H9 (cell line): ENCODE measurements at regions not wholly inside any gene's neighbourhood (a gene's known extent, or its start where the extent isn't known, plus 50 kb on each side); places are given as distances from the start of the nearest gene placed in this dataset.

Experiments used
- DNase-seq: peaks from one replicate; pipeline ENCODE4 v3.0.0-alpha.2; 2017
- H2AFZ ChIP-seq: one replicate; pipeline ENCODE4 v1.6.1; 2013; ENCODE audit warnings: mild to moderate bottlenecking, low read length, control low read depth, moderate library complexity
- H2AK5ac ChIP-seq: 2 replicates; pipeline ENCODE4 v1.6.1; 2013; ENCODE audit warnings: low read length, control low read depth, mixed read lengths; ENCODE audit not compliant: insufficient read length
- H2BK120ac ChIP-seq: one replicate; pipeline ENCODE4 v1.6.1; 2013; ENCODE audit warnings: low read depth, mild to moderate bottlenecking, low read length, control low read depth, inconsistent platforms; ENCODE audit not compliant: poor library complexity, severe bottlenecking
- H2BK12ac ChIP-seq: 2 replicates; pipeline ENCODE4 v1.6.1; 2013; ENCODE audit warnings: low read length, control low read depth, mixed read lengths, low read depth; ENCODE audit not compliant: insufficient read length
- H2BK15ac ChIP-seq: 2 replicates; pipeline ENCODE4 v1.6.1; 2013; ENCODE audit warnings: low read depth, low read length, control low read depth
- H2BK20ac ChIP-seq: one replicate; pipeline ENCODE4 v1.6.1; 2013; ENCODE audit warnings: low read depth, mild to moderate bottlenecking, low read length, control low read depth, inconsistent platforms; ENCODE audit not compliant: poor library complexity, severe bottlenecking
- H2BK5ac ChIP-seq: 2 replicates; pipeline ENCODE4 v1.6.1; 2013; ENCODE audit warnings: low read length, control low read depth, mixed read lengths; ENCODE audit not compliant: insufficient read length
- H3K14ac ChIP-seq: 2 replicates; pipeline ENCODE4 v1.6.1; 2013; ENCODE audit warnings: low read length, control low read depth; ENCODE audit not compliant: insufficient read depth
- H3K18ac ChIP-seq: 2 replicates; pipeline ENCODE4 v1.6.1; 2013; ENCODE audit warnings: low read depth, mild to moderate bottlenecking, mixed read lengths, low read length, control low read depth; ENCODE audit not compliant: insufficient read length
- H3K23ac ChIP-seq: 2 replicates; pipeline ENCODE4 v1.6.1; 2013; ENCODE audit warnings: low read length, control low read depth, mixed read lengths, low read depth; ENCODE audit not compliant: insufficient read length
- H3K23me2 ChIP-seq: 2 replicates; pipeline ENCODE4 v1.6.1; 2013; ENCODE audit warnings: low read depth, mild to moderate bottlenecking, mixed read lengths, low read length, control low read depth; ENCODE audit not compliant: insufficient read length, poor library complexity, severe bottlenecking
- H3K27ac ChIP-seq: 2 replicates; pipeline ENCODE4 v1.5.1; 2013; ENCODE audit warnings: low read length, control low read depth, mixed read lengths, low read depth; ENCODE audit not compliant: insufficient read length
- H3K27me3 ChIP-seq: 2 replicates; pipeline ENCODE4 v1.6.1; 2013; ENCODE audit warnings: low read length, control low read depth, inconsistent platforms; ENCODE audit not compliant: insufficient read depth
- H3K4ac ChIP-seq: 2 replicates; pipeline ENCODE4 v1.6.1; 2013; ENCODE audit warnings: low read depth, mild to moderate bottlenecking, control low read depth, inconsistent platforms, low read length, moderate library complexity
- H3K4me1 ChIP-seq: 2 replicates; pipeline ENCODE4 v1.6.1; 2013; ENCODE audit warnings: low read length, control low read depth, inconsistent platforms; ENCODE audit not compliant: insufficient read depth
- H3K4me2 ChIP-seq: 2 replicates; pipeline ENCODE4 v1.6.1; 2013; ENCODE audit warnings: low read length, control low read depth, mixed read lengths; ENCODE audit not compliant: insufficient read length, insufficient read depth
- H3K56ac ChIP-seq: 2 replicates; pipeline ENCODE4 v1.6.1; 2013; ENCODE audit warnings: low read depth, mild to moderate bottlenecking, mixed read lengths, low read length, control low read depth; ENCODE audit not compliant: insufficient read length
- H3K79me1 ChIP-seq: 2 replicates; pipeline ENCODE4 v1.6.1; 2013; ENCODE audit warnings: low read depth, mild to moderate bottlenecking, moderate library complexity, low read length, control low read depth, inconsistent platforms; ENCODE audit not compliant: insufficient read depth, poor library complexity, severe bottlenecking
- H3K79me2 ChIP-seq: 2 replicates; pipeline ENCODE4 v1.6.1; 2013; ENCODE audit warnings: low read length, control low read depth, inconsistent platforms; ENCODE audit not compliant: insufficient read depth
- H3K9ac ChIP-seq: 2 replicates; pipeline ENCODE4 v1.6.1; 2013; ENCODE audit warnings: low read length, control low read depth, mixed read lengths; ENCODE audit not compliant: insufficient read length; ENCODE audit errors: extremely low read depth
- H3K9me3 ChIP-seq: one replicate; pipeline ENCODE4 v1.6.1; 2013; ENCODE audit warnings: low read depth, low read length, inconsistent platforms; ENCODE audit not compliant: control insufficient read depth
- H3T11ph ChIP-seq: one replicate; pipeline ENCODE4 v1.6.1; 2013; ENCODE audit warnings: mild to moderate bottlenecking, low read length, control low read depth, inconsistent platforms
- H4K20me1 ChIP-seq: one replicate; pipeline ENCODE4 v1.6.1; 2013; ENCODE audit not compliant: control insufficient read depth, insufficient read length, insufficient read depth
- H4K5ac ChIP-seq: 2 replicates; pipeline ENCODE4 v1.6.1; 2013; ENCODE audit warnings: low read depth, mild to moderate bottlenecking, mixed read lengths, low read length, control low read depth; ENCODE audit not compliant: insufficient read length
- H4K8ac ChIP-seq: replicated peaks from 2 replicates; pipeline ENCODE4 v1.6.1; 2013; ENCODE audit warnings: low read length, control low read depth, mixed read lengths, low read depth; ENCODE audit not compliant: insufficient read length
- H4K91ac ChIP-seq: 2 replicates; pipeline ENCODE4 v1.6.1; 2013; ENCODE audit warnings: low read depth, mild to moderate bottlenecking, moderate library complexity, mixed read lengths, low read length, control low read depth; ENCODE audit not compliant: insufficient read length
- H3K27ac Mint-ChIP-seq, 3 experiments: 2 replicates in 2 of 3; 3 replicates in 1 of 3; pipeline ENCODE4 v1.8.0; 2020 to 2021; ENCODE audit warnings: mixed read lengths in 3 of 3, mild to moderate bottlenecking in 1 of 3, moderate library complexity in 1 of 3
- H3K27me3 Mint-ChIP-seq: 2 replicates; pipeline ENCODE4 v1.8.0; 2021; ENCODE audit warnings: low read depth, mild to moderate bottlenecking, moderate library complexity, mixed read lengths
- H3K36me3 Mint-ChIP-seq, 3 experiments: 2 replicates in 2 of 3; 3 replicates in 1 of 3; pipeline ENCODE4 v1.8.0; 2020 to 2021; ENCODE audit warnings: low read depth in 3 of 3, mixed read lengths in 3 of 3; ENCODE audit not compliant: insufficient read depth in 1 of 3
- H3K4me1 Mint-ChIP-seq, 2 experiments: 2 replicates each; pipeline ENCODE4 v1.8.0; 2020; ENCODE audit warnings: mixed read lengths in 2 of 2
- H3K4me3 Mint-ChIP-seq, 2 experiments: 2 replicates in 1 of 2; 3 replicates in 1 of 2; pipeline ENCODE4 v1.8.0; 2020 to 2021; ENCODE audit warnings: mild to moderate bottlenecking in 2 of 2, mixed read lengths in 2 of 2, moderate library complexity in 1 of 2
- H3K9me3 Mint-ChIP-seq, 2 experiments: 2 replicates in 1 of 2; 3 replicates in 1 of 2; pipeline ENCODE4 v1.8.0; 2020; ENCODE audit warnings: mild to moderate bottlenecking in 2 of 2, mixed read lengths in 2 of 2, moderate library complexity in 1 of 2
- WGBS: extraction: QIAGEN DNeasy Blood & Tissue Kit; methylation state at CpG from one replicate; pipeline ENCODE4 v1.1.7; 2013; ENCODE audit warnings: missing lambda C conversion rate, low lambda C conversion rate, mixed read lengths; ENCODE audit not compliant: insufficient read length; ENCODE audit errors: extremely low coverage; 5-methylcytosine and 5-hydroxymethylcytosine counted together
- TF ChIP-seq, protein P1 (sequence below): fragments of 200-600 bp; sonication (generic); conservative IDR thresholded peaks from 3 replicates; pipeline ENCODE4 v1.8.0; 2021; ENCODE audit warnings: antibody characterized with exemption, mild to moderate bottlenecking

DNA sequence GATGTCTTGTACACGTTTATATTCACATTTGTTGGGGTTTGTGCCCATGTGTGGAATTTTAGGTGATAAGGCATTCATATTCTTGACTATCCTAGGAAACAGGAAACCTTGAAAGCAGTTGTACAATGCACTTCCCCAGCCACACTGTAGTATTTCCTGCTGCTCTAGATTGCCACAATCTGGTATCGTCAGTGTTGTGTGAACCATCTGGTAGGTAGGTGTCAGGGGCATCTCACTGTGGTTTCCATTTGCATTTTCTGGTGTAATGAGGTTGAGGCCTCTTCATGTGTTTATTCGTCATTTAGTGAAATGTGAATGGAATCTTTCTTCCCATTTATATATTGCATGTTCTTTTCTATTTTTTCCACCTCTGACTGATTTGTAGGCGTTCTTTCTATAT lies 76.6 kb downstream of the SCGB2B2 start:
- Histone ChIP-seq H2BK20ac (no peak overlapping the region), H2BK5ac (no peak overlapping the region), H3K14ac (no peak overlapping the region), H3K9me3 (no peaks in the 10 kb centered on the region), H3K27me3 (no peaks in the 10 kb centered on the region), H3K4ac (no peak overlapping the region), H3K56ac (no peak overlapping the region), H4K8ac (no peak overlapping the region), H2AFZ (no peak overlapping the region), H2AK5ac (no peak overlapping the region), H3K23ac (no peak overlapping the region), H4K5ac (no peak overlapping the region), H3K18ac (no peak overlapping the region), H3K79me2 (no peaks in the 10 kb centered on the region), H2BK120ac (no peak overlapping the region), H4K20me1 (no peaks in the 10 kb centered on the region), H3K27ac (no peak overlapping the region), H2BK15ac (no peak overlapping the region), H3K4me1 (no peaks in the 10 kb centered on the region), H3K79me1 (no peaks in the 10 kb centered on the region), H3K23me2 (no peaks in the 10 kb centered on the region), H2BK12ac (no peak overlapping the region), H3T11ph (no peak overlapping the region), H3K9ac (no peak overlapping the region), H4K91ac (no peak overlapping the region), H3K4me2 (no peak overlapping the region)
- WGBS: no CpG with 5 or more reads among the region's 4 CpGs
- DNase-seq: no peak
- Mint-ChIP-seq H3K4me3 (no peak overlapping the region), H3K27ac (no peak overlapping the region), H3K4me1 (no peaks in the 10 kb centered on the region), H3K27me3 (peaks cover 1% of the 10 kb centered on the region), H3K9me3 (peaks cover 29 to 88% of the 10 kb centered on the region in 2 experiments), H3K36me3 (no peaks in the 10 kb centered on the region; a peak in 2 of 7 replicates)
- TF ChIP-seq, protein P1, sequence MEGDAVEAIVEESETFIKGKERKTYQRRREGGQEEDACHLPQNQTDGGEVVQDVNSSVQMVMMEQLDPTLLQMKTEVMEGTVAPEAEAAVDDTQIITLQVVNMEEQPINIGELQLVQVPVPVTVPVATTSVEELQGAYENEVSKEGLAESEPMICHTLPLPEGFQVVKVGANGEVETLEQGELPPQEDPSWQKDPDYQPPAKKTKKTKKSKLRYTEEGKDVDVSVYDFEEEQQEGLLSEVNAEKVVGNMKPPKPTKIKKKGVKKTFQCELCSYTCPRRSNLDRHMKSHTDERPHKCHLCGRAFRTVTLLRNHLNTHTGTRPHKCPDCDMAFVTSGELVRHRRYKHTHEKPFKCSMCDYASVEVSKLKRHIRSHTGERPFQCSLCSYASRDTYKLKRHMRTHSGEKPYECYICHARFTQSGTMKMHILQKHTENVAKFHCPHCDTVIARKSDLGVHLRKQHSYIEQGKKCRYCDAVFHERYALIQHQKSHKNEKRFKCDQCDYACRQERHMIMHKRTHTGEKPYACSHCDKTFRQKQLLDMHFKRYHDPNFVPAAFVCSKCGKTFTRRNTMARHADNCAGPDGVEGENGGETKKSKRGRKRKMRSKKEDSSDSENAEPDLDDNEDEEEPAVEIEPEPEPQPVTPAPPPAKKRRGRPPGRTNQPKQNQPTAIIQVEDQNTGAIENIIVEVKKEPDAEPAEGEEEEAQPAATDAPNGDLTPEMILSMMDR: no peak
